ENCODE measurements at regions not wholly inside any gene's neighbourhood (a gene's known extent, or its start where the extent isn't known, plus 50 kb on each side); places are given as distances from the start of the nearest gene placed in this dataset.

- H3K27ac ChIP-seq, result no peak overlapping the region
- WGBS, 2 donors, result 77 to 88% methylated on average over 4 of the region's 4 CpGs
- H3K4me1 ChIP-seq, result no peaks in the 10 kb centered on the region
- no peaks in the 10 kb centered on the region for H3K36me3 ChIP-seq
- no peak for DNase-seq (ENCODE audit: low spot score in 2 of 2)
- TF ChIP-seq POLR2A (IDR thresholded peaks at IDR 0.05) (no peak), EP300 (IDR thresholded peaks at IDR 0.05) (no peak), CTCF (IDR thresholded peaks at IDR 0.05) (no peak)
- H3K9me3 ChIP-seq, result no peaks in the 10 kb centered on the region
- no peaks in the 10 kb centered on the region for H3K27me3 ChIP-seq
- no peak overlapping the region for H3K4me3 ChIP-seq
Measured at GRCh38 chr9:71562140-71562539, 206.2 kb downstream of the CEMIP2 start.

GRCh38 chr9:71557310-71557709 lies 211.0 kb downstream of the CEMIP2 start:
- no peak for DNase-seq (ENCODE audit: low spot score in 2 of 2)
- no peak for TF ChIP-seq CTCF (IDR thresholded peaks at IDR 0.05)
- TF ChIP-seq EP300 (IDR thresholded peaks at IDR 0.05), result no peak
- no peak for TF ChIP-seq POLR2A (IDR thresholded peaks at IDR 0.05)
- Histone ChIP-seq H3K27ac (no peak overlapping the region), H3K36me3 (no peaks in the 10 kb centered on the region), H3K4me1 (no peaks in the 10 kb centered on the region), H3K4me3 (no peak overlapping the region), H3K27me3 (no peaks in the 10 kb centered on the region), H3K9me3 (no peaks in the 10 kb centered on the region)
- WGBS, 2 donors, result 45 to 65% methylated on average over 2 of the region's 2 CpGs

- H3K9me3 ChIP-seq, result no peaks in the 10 kb centered on the region
- TF ChIP-seq POLR2A (IDR thresholded peaks at IDR 0.05) (no peak), CTCF (IDR thresholded peaks at IDR 0.05) (no peak), EP300 (IDR thresholded peaks at IDR 0.05) (no peak)
- no peaks in the 10 kb centered on the region for H3K27me3 ChIP-seq
- 22 to 27% methylated on average over 7 of the region's 7 CpGs for WGBS, 2 donors
- H3K36me3 ChIP-seq, result no peaks in the 10 kb centered on the region
- DNase-seq (ENCODE audit: low spot score in 2 of 2), result no peak
- H3K4me3 ChIP-seq, result no peak overlapping the region
- H3K27ac ChIP-seq, result no peak overlapping the region
- no peaks in the 10 kb centered on the region for H3K4me1 ChIP-seq
Measured at GRCh38 chr9:71552480-71552879, 215.8 kb downstream of the CEMIP2 start.

GRCh38 chr9:71549023-71549422 lies 219.3 kb downstream of the CEMIP2 start:
- 59 to 78% methylated on average over 2 of the region's 2 CpGs for WGBS, 2 donors
- Histone ChIP-seq H3K4me1 (no peaks in the 10 kb centered on the region), H3K9me3 (no peaks in the 10 kb centered on the region), H3K4me3 (no peak overlapping the region), H3K27ac (no peak overlapping the region), H3K36me3 (no peaks in the 10 kb centered on the region), H3K27me3 (no peaks in the 10 kb centered on the region)
- TF ChIP-seq CTCF (IDR thresholded peaks at IDR 0.05) (no peak), EP300 (IDR thresholded peaks at IDR 0.05) (no peak), POLR2A (IDR thresholded peaks at IDR 0.05) (no peak)
- no peak for DNase-seq (ENCODE audit: low spot score in 2 of 2)

- Histone ChIP-seq H3K27me3 (no peaks in the 10 kb centered on the region), H3K4me3 (no peak overlapping the region), H3K36me3 (no peaks in the 10 kb centered on the region), H3K9me3 (no peaks in the 10 kb centered on the region), H3K27ac (no peak overlapping the region), H3K4me1 (no peaks in the 10 kb centered on the region)
- WGBS, 2 donors, result 94 to 96% methylated on average over 4 of the region's 4 CpGs
- no peak for DNase-seq (ENCODE audit: low spot score in 2 of 2)
- TF ChIP-seq CTCF (IDR thresholded peaks at IDR 0.05) (no peak), POLR2A (IDR thresholded peaks at IDR 0.05) (no peak), EP300 (IDR thresholded peaks at IDR 0.05) (no peak)
Measured at GRCh38 chr9:71544464-71544863, 223.8 kb downstream of the CEMIP2 start.

All from tibial nerve (tissue), 4 donors.